Hematopoietic multipotent progenitor cell (in vitro differentiated cells): ENCODE measurements at regions not wholly inside any gene's neighbourhood (a gene's known extent, or its start where the extent isn't known, plus 50 kb on each side); places are given as distances from the start of the nearest gene placed in this dataset.
A peak's percentile ranks its signal among the peaks of the same experiment; 100 is the strongest.
"Not testable (repeated sequence)": the region's sequence is repeated elsewhere in the genome, so short reads cannot be mapped to it uniquely, and the experiment has no call there.

ENCODE experiments used
- DNase-seq, 3 donors: peaks; one replicate each; pipeline ENCODE4 v3.0.0-alpha.2; 2011 to 2015; ENCODE audit warnings: low read depth in 2 of 3, low spot score in 2 of 3

DNA sequence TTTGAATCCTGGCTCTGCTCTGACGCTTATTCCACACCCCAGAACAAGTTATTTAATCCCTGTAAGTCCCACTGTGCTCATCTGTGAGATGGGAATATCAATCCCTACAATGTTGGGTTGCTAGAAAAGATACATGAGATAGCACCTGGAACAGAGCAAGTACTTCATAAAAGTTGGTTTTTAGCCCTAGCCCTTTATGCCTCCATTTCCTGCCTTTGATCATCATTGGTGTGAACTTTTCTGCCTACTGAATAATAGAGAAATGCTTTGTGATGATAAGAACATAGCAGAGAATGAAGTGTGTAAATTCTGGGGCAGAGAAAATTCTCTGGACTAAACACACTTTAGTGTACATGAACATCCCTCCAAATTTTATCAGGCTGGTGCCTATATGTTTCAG lies 90.3 kb upstream of the RANBP6 start:
- no peak for DNase-seq

DNA sequence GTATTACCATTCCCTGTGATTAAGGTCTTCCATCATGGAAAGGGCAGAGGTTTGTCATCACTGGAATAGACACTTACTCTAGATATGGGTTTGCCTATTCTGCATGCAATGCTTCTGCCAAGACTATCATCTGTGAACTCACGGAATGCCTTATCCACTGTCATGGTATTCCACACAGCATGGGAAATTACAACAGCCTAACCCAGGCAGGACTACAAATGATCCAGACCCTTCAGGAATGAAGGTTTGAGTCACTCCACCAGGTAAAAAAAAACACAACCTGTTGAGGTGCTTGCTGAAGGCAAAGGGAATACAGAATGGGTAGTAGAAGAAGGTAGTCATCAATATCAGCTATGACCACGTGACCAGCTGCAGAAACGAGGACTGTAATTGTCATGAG lies 89.0 kb upstream of the RANBP6 start:
- not testable (repeated sequence) for DNase-seq

- DNase-seq: not testable (repeated sequence)
Observed at GRCh38 chr9:6103911-6104310, 88.5 kb upstream of the RANBP6 start.

DNA sequence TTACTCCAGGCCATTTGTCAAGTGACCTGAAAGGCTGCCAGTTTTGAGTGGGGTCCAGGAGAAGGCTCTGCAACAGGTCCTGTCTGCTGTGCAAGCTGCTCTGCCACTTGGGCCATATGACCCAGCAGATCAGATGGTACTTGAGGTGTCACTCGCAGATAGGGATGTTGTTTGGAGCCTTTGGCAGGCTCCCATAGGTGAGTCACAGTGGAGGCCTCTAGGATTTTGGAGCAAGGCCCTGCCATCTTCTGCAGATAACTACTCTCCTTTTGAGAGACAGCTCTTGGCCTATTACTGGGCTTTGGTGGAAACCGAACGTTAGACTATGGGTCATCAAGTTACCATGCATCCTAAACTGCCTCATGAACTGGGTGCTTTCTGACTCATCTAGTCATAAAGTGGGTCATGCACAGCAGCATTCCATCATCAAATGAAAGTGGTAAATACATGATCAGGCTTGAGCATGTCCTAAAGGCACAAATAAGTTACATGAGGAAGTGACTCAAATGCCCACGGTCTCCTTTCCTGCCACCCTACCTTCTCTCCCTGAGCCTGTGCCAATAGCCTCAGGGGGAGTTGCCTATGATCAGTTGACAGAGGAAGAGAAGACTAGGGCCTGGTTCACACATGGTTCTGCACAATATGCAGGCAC lies 87.0 kb upstream of the RANBP6 start:
- DNase-seq: not testable (repeated sequence)

- DNase-seq: not testable (repeated sequence)
Observed at GRCh38 chr9:6101725-6102124, 86.3 kb upstream of the RANBP6 start.

DNA sequence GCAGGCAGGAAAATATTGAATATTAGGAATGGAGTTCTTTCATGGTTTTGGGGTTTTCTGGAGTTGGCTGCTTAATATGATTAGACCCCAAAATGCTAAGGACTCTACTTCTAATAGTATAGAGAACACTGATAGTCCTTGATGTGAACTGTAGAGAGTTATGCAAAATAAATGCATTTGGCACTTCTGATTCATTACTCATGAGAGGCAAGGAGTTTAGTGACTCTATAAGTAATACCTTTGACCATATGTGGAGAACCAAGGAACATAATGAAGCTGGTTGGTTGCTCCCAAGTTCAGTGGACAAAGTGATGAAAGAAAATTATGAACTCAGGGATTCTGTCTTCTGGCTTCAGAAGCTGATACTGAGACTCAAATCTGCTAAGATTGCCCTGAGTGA lies 83.9 kb upstream of the RANBP6 start:
- not testable (repeated sequence) for DNase-seq

DNA sequence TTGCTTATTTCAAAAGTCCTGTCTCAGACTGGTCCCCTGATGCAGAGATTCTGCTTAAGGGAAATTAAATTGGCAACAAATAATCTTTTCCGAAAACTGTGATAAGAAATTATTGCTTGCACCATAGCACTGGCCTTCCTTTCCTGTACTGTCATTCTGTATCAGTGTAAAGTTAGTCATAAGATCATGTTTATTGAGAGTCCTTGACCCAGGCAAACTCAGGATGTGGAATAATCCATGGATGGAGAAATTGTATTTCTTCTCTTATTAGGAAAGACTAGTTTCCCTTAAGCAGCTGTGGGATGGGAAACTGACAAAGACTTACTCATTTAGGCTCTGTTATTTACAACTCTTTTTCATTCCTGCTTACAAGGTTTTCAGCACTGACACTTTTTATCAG lies 83.0 kb upstream of the RANBP6 start:
- DNase-seq: no peak

GRCh38 chr9:6096821-6097220 lies 81.4 kb upstream of the RANBP6 start:
- no peak for DNase-seq

DNA sequence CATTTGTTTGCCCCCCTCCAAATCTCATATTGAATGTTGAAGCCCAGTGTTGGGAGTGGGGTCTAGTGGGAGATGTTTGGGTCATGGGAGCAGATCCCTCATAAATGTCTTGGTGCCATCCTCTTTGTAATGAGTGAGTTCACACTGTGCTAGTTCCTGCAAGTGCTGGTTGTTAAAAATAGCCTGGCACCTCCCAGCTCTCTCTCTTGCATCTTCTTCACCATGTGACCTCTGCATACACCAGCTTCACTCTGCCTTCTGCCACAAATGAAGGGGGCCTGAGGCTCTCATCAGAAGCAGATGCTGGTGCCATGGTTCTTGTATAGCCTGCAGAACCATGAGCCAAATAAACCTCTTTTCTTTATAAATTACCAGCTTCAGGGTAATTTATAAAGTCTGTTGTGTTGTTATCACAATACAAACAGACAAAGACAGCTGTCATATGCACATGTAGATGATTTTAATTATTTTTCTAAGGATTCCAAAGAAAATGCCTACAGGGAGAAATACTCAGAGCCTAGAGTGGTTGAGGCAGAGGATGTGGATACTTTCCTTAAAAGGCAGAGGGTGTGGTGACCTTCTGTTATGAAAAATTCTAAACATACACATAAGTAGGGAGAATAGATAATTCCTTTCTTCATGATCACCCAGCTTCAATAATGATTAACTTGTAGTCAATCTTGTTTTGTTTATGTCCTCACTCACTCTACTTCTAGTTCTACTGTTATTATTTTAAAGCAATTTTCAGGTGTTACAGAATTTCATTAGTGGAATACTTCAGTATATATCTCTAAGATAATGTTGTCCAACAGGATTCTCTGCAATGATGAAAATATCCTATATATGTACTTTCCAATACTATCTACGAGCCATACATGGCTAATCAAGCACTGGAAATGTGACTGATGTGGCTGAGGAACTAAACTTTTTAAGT lies 75.1 kb upstream of the RANBP6 start:
- DNase-seq: no peak

DNA sequence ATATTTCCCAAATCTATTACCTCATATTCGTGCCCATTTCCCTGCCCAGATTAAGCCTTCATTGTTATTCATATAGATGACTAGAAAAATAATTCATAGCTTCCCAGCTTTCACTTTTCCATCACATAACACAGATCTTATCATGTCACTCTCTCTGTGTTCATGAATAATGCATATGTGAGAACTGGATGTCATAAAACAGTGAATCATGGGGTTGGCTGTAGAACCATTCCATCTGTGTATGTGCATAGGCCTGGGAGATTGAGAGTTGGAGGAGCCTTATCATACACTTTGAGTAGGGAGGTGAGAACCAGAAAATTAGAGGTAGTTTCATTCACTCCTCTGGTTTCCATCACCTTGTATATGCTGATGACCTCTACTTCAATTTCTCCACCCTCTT lies 73.9 kb upstream of the RANBP6 start:
- DNase-seq: no peak

GRCh38 chr9:6086006-6086655 lies 70.7 kb upstream of the RANBP6 start:
- DNase-seq: no peak

GRCh38 chr9:6080154-6080716 lies 64.8 kb upstream of the RANBP6 start:
- peak; percentile 13 to 92 (median 91) for DNase-seq

DNA sequence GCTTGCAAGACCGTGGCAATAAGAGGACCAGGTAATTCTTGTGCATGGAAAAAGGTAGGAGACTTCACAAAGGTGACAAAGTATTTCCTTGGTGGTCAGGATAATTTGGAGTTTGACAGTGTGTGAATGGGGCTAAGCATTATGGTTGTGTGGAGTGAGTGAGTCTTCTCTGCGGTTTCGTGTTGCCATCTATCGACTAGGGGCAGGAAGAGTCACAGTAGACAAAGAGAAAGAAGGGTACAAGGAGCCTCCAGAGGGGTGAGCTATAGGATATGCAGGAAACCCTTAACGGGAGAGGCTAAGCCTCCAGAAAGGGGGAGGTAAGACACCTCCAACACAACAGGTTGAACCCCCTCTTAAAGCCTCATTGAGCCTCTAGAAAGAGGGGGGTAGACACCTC lies 64.0 kb upstream of the RANBP6 start:
- no peak for DNase-seq

DNA sequence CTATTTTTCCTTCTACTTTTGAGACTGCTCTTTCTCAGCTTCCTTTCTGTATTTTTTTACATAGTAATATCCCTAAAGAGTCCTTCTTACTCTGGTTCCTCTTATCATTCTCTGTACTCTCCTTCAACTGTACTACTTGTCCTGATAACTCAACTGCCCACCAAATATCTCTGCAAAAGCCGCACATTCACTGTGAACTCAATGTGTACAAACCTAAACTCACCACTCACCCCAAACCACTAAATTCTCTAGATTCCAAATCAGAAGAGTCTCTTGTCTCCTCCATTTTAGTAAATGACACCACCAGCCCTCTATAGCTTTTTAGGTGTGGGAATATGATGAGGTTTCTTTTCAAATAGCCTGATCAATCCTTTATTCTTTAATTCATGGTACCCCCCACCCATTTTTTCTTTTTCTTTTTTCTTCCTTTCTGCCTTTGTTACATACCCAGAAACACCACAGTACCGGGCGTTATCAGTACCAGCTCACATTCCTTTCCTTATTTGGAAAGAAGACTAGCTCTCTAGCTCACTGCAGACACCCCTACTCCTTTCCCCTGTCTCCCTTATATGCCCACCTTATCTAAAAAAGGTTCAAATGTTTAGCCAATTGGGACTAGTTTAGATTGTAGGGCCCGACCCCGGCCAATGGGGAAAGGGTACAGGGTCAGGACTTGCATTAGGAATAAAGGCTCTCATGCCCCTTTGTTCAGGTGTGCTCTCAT lies 63.1 kb upstream of the RANBP6 start:
- no peak for DNase-seq

DNA sequence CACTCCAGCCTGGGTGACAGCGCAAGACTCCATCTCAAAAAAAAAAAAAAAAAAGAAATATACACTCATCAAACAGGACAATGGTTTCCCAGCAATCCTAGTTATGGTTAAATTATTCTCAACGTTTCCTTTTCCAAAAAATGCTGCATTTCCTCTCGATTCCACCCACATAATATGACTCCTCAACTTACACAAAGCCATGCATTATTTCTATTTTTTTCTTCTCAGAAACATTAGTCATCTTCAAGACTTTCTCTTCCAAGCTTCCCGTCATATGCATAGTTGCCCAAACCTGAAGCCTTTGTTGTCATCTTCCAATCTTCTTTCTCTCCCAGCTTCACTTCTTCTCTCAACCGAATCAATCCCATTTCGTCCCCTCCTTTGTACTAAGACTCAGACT lies 61.4 kb upstream of the RANBP6 start:
- DNase-seq: no peak

GRCh38 chr9:6073731-6074130 lies 58.3 kb upstream of the RANBP6 start:
- no peak for DNase-seq

GRCh38 chr9:6072865-6073264 lies 57.4 kb upstream of the RANBP6 start:
- no peak for DNase-seq

DNA sequence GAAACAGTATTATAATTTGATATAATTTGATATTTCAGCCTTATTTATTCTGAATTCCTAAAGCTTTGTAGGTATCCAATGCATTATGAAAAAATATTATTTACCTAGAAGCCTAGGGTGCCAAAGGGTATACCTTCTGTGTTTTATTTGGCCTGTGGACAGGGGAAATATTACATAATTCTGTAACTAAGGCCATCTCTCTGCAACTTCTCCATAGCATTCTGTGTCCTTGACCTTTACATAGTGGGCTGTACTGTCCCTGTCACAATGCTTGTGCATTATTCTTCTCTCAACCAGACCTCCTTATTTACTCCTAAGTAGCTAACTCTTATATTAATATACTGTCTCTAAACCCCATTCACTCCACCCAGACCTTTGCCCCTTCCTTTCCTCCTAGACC lies 57.0 kb upstream of the RANBP6 start:
- DNase-seq: no peak

- DNase-seq: peak; percentile 5 to 79 (median 42)
Observed at GRCh38 chr9:6068983-6069382, 53.6 kb upstream of the RANBP6 start.

DNA sequence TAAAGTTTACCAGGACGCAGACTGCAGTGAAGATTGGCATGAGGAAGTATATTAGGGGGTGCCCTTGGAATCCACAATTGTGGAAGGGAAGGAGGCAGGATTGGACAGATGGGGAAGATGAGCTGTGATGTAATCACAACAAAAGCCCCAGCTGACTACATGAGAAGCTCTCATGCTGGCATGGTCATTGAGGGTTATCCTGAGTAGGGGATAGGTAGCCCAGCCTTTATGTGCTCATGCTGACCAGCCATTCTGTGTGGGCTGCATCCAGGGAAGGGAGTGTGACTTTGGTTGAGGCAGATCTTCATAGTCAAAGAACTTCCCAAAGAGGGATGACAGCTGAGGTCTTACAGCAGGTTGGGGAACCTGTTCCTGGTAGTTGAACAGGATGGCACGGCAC lies 52.0 kb upstream of the RANBP6 start:
- DNase-seq: no peak
